ENCODE measurements at regions not wholly inside any gene's neighbourhood (a gene's known extent, or its start where the extent isn't known, plus 50 kb on each side); places are given as distances from the start of the nearest gene placed in this dataset.

DNA sequence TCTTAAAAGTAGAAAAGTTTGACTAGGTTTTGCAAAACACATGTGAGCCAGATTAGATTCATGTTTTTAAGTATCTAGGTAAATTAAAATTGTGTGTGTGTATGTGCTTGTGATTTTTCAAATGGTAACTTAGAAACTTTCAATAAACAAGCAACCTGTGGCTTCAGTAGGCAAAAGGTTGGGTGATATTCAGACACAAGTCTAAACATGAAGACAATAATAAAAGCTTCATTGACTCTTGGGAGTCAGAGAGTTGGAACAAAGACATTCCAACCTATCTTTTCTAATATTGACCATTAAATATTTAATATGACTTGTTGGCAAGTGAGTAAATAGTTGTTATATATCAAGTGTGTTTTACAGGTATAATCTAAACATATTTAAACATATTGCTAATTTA is 1049.6 kb upstream of the ADGRL4 start:
- TF ChIP-seq, protein P1, sequence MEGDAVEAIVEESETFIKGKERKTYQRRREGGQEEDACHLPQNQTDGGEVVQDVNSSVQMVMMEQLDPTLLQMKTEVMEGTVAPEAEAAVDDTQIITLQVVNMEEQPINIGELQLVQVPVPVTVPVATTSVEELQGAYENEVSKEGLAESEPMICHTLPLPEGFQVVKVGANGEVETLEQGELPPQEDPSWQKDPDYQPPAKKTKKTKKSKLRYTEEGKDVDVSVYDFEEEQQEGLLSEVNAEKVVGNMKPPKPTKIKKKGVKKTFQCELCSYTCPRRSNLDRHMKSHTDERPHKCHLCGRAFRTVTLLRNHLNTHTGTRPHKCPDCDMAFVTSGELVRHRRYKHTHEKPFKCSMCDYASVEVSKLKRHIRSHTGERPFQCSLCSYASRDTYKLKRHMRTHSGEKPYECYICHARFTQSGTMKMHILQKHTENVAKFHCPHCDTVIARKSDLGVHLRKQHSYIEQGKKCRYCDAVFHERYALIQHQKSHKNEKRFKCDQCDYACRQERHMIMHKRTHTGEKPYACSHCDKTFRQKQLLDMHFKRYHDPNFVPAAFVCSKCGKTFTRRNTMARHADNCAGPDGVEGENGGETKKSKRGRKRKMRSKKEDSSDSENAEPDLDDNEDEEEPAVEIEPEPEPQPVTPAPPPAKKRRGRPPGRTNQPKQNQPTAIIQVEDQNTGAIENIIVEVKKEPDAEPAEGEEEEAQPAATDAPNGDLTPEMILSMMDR (IDR thresholded peaks at IDR 0.05) = no peak
- no peak for TF ChIP-seq ZFX (IDR thresholded peaks at IDR 0.05; ENCODE audit: borderline replicate concordance)
